Stomach (tissue), 4 donors: ENCODE measurements at regions not wholly inside any gene's neighbourhood (a gene's known extent, or its start where the extent isn't known, plus 50 kb on each side); places are given as distances from the start of the nearest gene placed in this dataset.
"Not testable (repeated sequence)": the region's sequence is repeated elsewhere in the genome, so short reads cannot be mapped to it uniquely, and the experiment has no call there.

Experiments used
- EP300 ChIP-seq: sonication (generic); formaldehyde crosslinking; IDR thresholded peaks from one replicate; pipeline ENCODE4 v1.6.1; 2017; ENCODE audit warnings: antibody characterized with exemption
- POLR2A ChIP-seq, 4 donors: fragments of 450-650 bp; IDR thresholded peaks; one replicate each; pipeline ENCODE4 v1.6.1; 2016; ENCODE audit warnings: antibody characterized with exemption in 4 of 4, control low read depth in 2 of 4, mild to moderate bottlenecking in 1 of 4, moderate library complexity in 1 of 4
- TF ChIP-seq, protein P1 (sequence below), 7 experiments: fragments of 450-650 bp in 4 of 7; fragments of 200-600 bp in 3 of 7; sonication (generic) in 3 of 7; IDR thresholded peaks; one replicate each; pipeline ENCODE4 v1.5.1; 2016 to 2019; ENCODE audit warnings: antibody characterized with exemption in 7 of 7, control low read depth in 2 of 7, mild to moderate bottlenecking in 1 of 7

DNA sequence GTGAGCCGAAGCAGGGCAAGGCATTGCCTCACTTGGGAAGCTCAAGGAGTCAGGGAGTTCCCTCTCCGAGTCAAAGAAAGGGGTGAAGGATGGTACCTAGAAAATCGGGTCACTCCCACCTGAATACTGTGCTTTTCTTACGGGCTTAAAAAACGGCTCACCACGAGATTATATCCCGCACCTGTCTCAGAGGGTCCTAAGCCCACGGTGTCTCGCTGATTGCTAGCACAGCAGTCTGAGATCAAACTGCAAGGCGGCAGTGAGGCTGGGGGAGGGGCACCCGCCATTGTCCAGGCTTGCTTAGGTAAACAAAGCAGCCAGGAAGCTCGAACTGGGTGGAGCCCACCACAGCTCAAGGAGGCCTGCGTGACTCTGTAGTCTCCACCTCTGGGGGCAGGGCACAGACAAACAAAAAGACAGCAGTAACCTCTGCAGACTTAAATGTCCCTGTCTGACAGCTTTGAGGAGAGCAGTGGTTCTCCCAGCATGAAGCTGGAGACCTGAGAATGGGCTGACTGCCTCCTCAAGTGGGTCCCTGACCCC is 254.7 kb downstream of the FOXD4L6 start:
- TF ChIP-seq, protein P1, sequence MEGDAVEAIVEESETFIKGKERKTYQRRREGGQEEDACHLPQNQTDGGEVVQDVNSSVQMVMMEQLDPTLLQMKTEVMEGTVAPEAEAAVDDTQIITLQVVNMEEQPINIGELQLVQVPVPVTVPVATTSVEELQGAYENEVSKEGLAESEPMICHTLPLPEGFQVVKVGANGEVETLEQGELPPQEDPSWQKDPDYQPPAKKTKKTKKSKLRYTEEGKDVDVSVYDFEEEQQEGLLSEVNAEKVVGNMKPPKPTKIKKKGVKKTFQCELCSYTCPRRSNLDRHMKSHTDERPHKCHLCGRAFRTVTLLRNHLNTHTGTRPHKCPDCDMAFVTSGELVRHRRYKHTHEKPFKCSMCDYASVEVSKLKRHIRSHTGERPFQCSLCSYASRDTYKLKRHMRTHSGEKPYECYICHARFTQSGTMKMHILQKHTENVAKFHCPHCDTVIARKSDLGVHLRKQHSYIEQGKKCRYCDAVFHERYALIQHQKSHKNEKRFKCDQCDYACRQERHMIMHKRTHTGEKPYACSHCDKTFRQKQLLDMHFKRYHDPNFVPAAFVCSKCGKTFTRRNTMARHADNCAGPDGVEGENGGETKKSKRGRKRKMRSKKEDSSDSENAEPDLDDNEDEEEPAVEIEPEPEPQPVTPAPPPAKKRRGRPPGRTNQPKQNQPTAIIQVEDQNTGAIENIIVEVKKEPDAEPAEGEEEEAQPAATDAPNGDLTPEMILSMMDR (IDR thresholded peaks at IDR 0.05), result not testable (repeated sequence)
- TF ChIP-seq EP300; POLR2A (IDR thresholded peaks at IDR 0.05): not testable (repeated sequence)
